ENCODE measurements at regions not wholly inside any gene's neighbourhood (a gene's known extent, or its start where the extent isn't known, plus 50 kb on each side); places are given as distances from the start of the nearest gene placed in this dataset.
"Not testable (repeated sequence)": the region's sequence is repeated elsewhere in the genome, so short reads cannot be mapped to it uniquely, and the experiment has no call there.

DNA sequence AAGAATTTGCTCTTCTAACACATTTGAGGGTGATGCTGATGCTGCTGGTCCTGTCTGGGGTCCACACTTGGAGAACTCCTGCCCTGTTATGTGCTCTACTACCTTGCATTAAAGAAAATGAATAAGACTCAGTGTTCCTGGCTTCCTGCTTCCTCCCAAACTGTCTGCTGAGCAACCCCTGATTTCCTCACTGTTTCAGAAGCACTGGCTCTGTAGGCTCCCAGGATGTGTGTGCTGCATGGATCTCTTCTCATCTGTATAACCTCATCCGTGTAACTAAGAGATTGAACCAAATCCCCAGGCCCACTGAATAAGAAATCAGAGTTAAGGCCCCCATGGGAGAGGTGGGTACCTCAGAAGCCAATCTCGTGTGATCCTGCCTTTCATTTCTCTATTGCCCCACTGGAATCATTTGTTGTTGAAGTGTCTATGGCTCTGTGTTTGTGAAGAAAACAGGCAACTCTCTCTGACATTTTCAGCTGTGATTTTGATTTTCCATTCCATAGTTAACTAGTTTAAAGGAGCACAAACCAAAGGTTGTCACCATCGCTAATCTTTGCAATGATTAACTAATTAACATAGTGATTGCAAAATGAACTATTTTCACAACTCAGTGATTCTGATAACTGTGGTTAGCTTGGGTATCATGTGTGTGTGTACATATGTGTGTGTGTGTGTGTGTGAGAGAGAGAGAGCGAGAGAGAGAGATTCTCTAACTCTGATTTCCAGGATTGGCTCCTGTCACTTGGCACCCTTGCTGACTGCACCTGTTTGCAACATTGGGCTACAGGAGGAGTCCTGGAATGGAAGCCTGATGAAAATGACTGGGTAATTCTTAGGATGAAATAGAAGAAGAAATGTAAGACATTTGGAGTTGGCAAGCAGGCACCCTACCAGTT, 196.2 kb downstream of the SLC38A4 start:
- no peak for DNase-seq (ENCODE audit: extremely low read depth, low read depth)
- H3K4me3 ChIP-seq (replicated peaks; ENCODE audit: low read depth, low read length) = no peak overlapping the region
- TF ChIP-seq, protein P1, sequence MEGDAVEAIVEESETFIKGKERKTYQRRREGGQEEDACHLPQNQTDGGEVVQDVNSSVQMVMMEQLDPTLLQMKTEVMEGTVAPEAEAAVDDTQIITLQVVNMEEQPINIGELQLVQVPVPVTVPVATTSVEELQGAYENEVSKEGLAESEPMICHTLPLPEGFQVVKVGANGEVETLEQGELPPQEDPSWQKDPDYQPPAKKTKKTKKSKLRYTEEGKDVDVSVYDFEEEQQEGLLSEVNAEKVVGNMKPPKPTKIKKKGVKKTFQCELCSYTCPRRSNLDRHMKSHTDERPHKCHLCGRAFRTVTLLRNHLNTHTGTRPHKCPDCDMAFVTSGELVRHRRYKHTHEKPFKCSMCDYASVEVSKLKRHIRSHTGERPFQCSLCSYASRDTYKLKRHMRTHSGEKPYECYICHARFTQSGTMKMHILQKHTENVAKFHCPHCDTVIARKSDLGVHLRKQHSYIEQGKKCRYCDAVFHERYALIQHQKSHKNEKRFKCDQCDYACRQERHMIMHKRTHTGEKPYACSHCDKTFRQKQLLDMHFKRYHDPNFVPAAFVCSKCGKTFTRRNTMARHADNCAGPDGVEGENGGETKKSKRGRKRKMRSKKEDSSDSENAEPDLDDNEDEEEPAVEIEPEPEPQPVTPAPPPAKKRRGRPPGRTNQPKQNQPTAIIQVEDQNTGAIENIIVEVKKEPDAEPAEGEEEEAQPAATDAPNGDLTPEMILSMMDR (IDR thresholded peaks at IDR 0.05; ENCODE audit: low read depth, low read length, missing control alignments) = no peak

DNA sequence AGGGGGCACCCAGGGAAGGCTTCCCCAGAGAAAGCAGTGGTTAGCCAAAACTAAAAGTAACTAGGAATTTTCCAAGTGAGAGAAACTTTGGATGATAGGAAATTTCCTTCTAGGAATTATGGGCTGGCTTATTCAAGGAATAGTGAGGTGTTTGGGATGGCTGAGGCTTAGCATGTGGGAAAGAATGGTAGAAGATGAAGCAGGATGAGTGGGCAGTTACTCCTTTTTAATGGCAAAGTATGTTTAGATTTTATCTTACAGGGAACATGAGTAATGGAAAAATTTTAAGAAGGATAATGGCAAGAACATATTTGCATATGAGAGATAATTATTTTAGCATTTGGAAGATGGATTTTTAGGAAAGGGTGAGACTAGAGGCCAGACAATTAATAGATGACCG, 197.6 kb downstream of the SLC38A4 start:
- no peak for DNase-seq (ENCODE audit: extremely low read depth, low read depth)
- no peak overlapping the region for H3K4me3 ChIP-seq (replicated peaks; ENCODE audit: low read depth, low read length)

DNA sequence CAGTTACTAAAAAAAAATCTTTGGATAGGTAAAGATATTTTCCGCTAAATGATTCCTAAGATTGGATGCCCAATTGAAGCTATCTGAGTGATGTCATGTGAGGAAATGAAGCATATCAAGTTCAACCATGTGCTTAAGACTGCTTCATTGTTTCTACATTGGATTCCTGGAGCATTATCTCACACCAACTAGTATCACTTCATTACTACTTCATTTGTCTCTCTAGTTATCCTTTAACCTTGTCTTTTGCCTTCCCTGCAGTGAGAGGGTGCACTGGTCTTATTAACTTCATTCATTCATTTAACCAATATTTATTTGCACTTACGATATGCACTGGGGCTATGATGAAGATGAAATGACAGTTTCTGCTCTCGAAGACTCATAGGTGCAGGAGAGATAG, 198.1 kb downstream of the SLC38A4 start:
- TF ChIP-seq, protein P1 (IDR thresholded peaks at IDR 0.05; ENCODE audit: low read depth, low read length, missing control alignments) = no peak
- H3K4me3 ChIP-seq (replicated peaks; ENCODE audit: low read depth, low read length) = no peak overlapping the region
- DNase-seq (ENCODE audit: extremely low read depth, low read depth) = no peak

More for the DNA sequence above, 197.6 kb downstream of the SLC38A4 start:
- TF ChIP-seq, protein P1 (IDR thresholded peaks at IDR 0.05; ENCODE audit: low read depth, low read length, missing control alignments) = no peak

DNA sequence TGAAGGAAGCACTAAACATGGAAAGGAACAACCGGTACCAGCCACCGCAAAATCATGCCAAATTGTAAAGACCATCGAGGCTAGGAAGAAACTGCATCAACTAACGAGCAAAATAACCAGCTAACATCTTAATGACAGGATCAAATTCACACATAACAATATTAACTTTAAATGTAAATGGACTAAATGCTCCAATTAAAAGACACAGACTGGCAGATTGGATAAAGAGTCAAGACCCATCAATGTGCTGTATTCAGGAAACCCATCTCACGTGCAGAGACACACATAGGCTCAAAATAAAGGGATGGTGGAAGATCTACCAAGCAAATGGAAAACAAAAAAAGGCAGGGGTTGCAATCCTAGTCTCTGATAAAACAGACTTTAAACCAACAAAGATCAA, 206.3 kb downstream of the SLC38A4 start:
- not testable (repeated sequence) for H3K4me3 ChIP-seq (replicated peaks; ENCODE audit: low read depth, low read length); DNase-seq (ENCODE audit: extremely low read depth, low read depth)

DNA sequence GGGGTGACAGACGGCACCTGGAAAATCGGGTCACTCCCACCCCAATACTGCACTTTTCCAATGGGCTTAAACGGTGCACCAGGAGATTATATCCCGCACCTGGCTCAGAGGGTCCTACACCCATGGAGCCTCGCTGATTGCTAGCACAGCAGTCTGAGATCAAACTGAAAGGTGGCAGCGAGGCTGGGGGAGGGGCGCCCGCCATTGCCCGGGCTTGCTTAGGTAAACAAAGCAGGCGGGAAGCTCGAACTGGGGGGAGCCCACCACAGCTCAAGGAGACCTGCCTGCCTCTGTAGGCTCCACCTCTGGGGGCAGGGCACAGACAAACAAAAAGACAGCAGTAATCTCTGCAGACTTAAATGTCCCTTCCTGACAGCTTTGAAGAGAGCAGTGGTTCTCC, 208.1 kb downstream of the SLC38A4 start:
- DNase-seq (ENCODE audit: extremely low read depth, low read depth); H3K4me3 ChIP-seq (replicated peaks; ENCODE audit: low read depth, low read length): not testable (repeated sequence)

DNA sequence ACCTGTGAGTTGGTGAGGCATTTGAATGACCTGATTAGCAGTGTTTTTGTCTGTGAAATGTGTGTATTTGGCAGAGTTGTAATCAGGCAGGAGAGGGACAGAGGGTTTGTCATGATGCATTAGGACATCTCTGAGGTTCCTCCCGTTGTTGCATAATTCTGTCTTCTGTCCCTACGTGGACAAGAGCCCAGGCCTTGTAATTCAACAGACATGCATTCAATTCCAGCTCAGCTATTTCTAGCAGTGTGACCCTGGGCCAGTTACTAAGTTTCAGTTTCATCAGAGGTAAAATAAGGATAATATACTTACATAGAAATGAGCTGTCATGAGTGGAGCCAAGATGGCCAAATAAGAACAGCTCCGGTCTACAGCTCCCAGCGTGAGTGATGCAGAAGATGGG, 208.6 kb downstream of the SLC38A4 start:
- no peak for DNase-seq (ENCODE audit: extremely low read depth, low read depth)
- TF ChIP-seq, protein P1 (IDR thresholded peaks at IDR 0.05; ENCODE audit: low read depth, low read length, missing control alignments) = no peak
- no peak overlapping the region for H3K4me3 ChIP-seq (replicated peaks; ENCODE audit: low read depth, low read length)

DNA sequence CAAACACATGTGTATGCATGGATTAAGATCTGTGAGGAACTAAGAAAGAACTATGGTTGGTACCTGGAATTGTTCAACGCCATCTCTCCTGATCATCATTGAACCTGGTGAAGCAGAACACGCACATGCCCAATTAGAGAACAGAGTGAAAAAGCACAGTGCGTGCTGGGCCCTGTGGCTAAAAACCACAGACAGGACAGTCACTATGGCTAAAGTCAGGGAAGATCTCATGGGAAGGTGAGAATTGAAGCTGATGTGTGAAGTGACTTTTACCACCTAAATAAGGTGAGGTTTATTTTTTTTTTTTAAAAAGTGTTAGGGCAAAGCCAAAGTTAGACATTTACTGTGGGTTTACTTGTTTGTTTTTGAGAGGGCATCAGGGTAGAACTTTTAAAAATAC, 215.0 kb downstream of the SLC38A4 start:
- no peak for DNase-seq (ENCODE audit: extremely low read depth, low read depth)
- no peak overlapping the region for H3K4me3 ChIP-seq (replicated peaks; ENCODE audit: low read depth, low read length)
- TF ChIP-seq, protein P1 (IDR thresholded peaks at IDR 0.05; ENCODE audit: low read depth, low read length, missing control alignments) = no peak

DNA sequence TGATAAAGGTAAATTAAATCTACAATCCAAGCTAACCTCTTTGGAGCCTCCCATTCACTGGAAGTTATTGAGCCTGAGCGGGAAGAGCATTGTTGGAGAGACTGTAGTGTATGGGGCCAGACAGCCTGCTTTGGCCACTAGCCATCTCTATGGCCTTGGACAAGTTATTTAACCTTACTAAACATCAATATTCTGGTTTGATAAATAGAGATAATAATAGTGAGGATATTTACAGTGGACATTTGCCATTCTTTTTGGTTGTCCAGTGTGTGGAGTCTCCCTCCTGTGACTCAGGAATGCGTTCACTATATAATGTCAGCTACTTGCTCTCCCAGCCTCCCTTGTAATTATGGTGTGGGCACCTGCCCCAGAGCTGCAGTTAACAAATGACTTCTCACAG, 216.1 kb downstream of the SLC38A4 start:
- DNase-seq (ENCODE audit: extremely low read depth, low read depth) = no peak
- TF ChIP-seq, protein P1 (IDR thresholded peaks at IDR 0.05; ENCODE audit: low read depth, low read length, missing control alignments) = no peak
- H3K4me3 ChIP-seq (replicated peaks; ENCODE audit: low read depth, low read length) = no peak overlapping the region

Measured in HFF-Myc (cell line).